ENCODE measurements at regions not wholly inside any gene's neighbourhood (a gene's known extent, or its start where the extent isn't known, plus 50 kb on each side); places are given as distances from the start of the nearest gene placed in this dataset.
"Not testable (repeated sequence)": the region's sequence is repeated elsewhere in the genome, so short reads cannot be mapped to it uniquely, and the experiment has no call there.

GRCh38 chr6:81609736-81610135 lies 142.7 kb downstream of the TENT5A start:
- no peaks in the 10 kb centered on the region for H3K9me3 ChIP-seq
- no peak overlapping the region for H3K4me3 ChIP-seq
- H3K36me3 ChIP-seq, result no peaks in the 10 kb centered on the region
- TF ChIP-seq POLR2A (IDR thresholded peaks at IDR 0.05; ENCODE audit: low read depth) (no peak), EP300 (IDR thresholded peaks at IDR 0.05) (no peak), CTCF (IDR thresholded peaks at IDR 0.05) (no peak), POLR2AphosphoS5 (IDR thresholded peaks at IDR 0.05) (no peak)
- peaks cover 0 to 6% (median 3%) of the 10 kb centered on the region in 4 donors for H3K4me1 ChIP-seq
- no peak for DNase-seq (ENCODE audit: extremely low spot score)
- intact Hi-C loops (cut with DNase I), result no loop called here
- H3K27me3 ChIP-seq, result no peaks in the 10 kb centered on the region
- no peak overlapping the region for H3K27ac ChIP-seq (replicated peaks in 1 of 4)

- Histone ChIP-seq H3K4me1 (no peaks in the 10 kb centered on the region), H3K27ac (replicated peaks in 1 of 4) (no peak overlapping the region), H3K4me3 (no peak overlapping the region), H3K27me3 (no peaks in the 10 kb centered on the region), H3K9me3 (no peaks in the 10 kb centered on the region), H3K36me3 (no peaks in the 10 kb centered on the region)
- TF ChIP-seq POLR2AphosphoS5 (IDR thresholded peaks at IDR 0.05), result no peak
- TF ChIP-seq POLR2A (IDR thresholded peaks at IDR 0.05; ENCODE audit: low read depth), result no peak
- no peak for TF ChIP-seq EP300 (IDR thresholded peaks at IDR 0.05)
- TF ChIP-seq CTCF (IDR thresholded peaks at IDR 0.05), result no peak
- intact Hi-C loops (cut with DNase I), result no loop called here
- no peak for DNase-seq (ENCODE audit: extremely low spot score)
- 93% methylated on average over 2 of the region's 2 CpGs for WGBS
These were observed 143.7 kb downstream of the TENT5A start for GRCh38 chr6:81608776-81609175.

- Histone ChIP-seq H3K4me1 (no peaks in the 10 kb centered on the region), H3K27ac (replicated peaks in 1 of 4) (no peak overlapping the region), H3K4me3 (no peak overlapping the region), H3K36me3 (no peaks in the 10 kb centered on the region), H3K9me3 (no peaks in the 10 kb centered on the region), H3K27me3 (no peaks in the 10 kb centered on the region)
- no peak for DNase-seq (ENCODE audit: extremely low spot score)
- WGBS, result 78% methylated on average over 2 of the region's 2 CpGs
- intact Hi-C loops (cut with DNase I), result no loop called here
- TF ChIP-seq POLR2AphosphoS5 (IDR thresholded peaks at IDR 0.05) (no peak), POLR2A (IDR thresholded peaks at IDR 0.05; ENCODE audit: low read depth) (no peak), CTCF (IDR thresholded peaks at IDR 0.05) (no peak), EP300 (IDR thresholded peaks at IDR 0.05) (no peak)
These were observed 145.5 kb downstream of the TENT5A start for GRCh38 chr6:81606965-81607381.

- WGBS, result 95% methylated on average over 1 of the region's 1 CpG
- Histone ChIP-seq H3K4me3 (no peak overlapping the region), H3K4me1 (no peaks in the 10 kb centered on the region), H3K9me3 (no peaks in the 10 kb centered on the region), H3K27ac (replicated peaks in 1 of 4) (no peak overlapping the region), H3K27me3 (no peaks in the 10 kb centered on the region), H3K36me3 (no peaks in the 10 kb centered on the region)
- no peak for DNase-seq (ENCODE audit: extremely low spot score)
- TF ChIP-seq CTCF (IDR thresholded peaks at IDR 0.05) (no peak), POLR2AphosphoS5 (IDR thresholded peaks at IDR 0.05) (no peak), EP300 (IDR thresholded peaks at IDR 0.05) (no peak), POLR2A (IDR thresholded peaks at IDR 0.05; ENCODE audit: low read depth) (no peak)
- intact Hi-C loops (cut with DNase I), result no loop called here
These were observed 147.0 kb downstream of the TENT5A start for GRCh38 chr6:81605526-81605925.

- no peaks in the 10 kb centered on the region for H3K27me3 ChIP-seq
- H3K36me3 ChIP-seq, result no peaks in the 10 kb centered on the region
- H3K4me1 ChIP-seq, result no peaks in the 10 kb centered on the region
- intact Hi-C loops (cut with DNase I), result no loop called here
- H3K27ac ChIP-seq (replicated peaks in 1 of 4), result no peak overlapping the region
- no peak for DNase-seq (ENCODE audit: extremely low spot score)
- WGBS, result 88% methylated on average over 2 of the region's 2 CpGs
- no peak for TF ChIP-seq POLR2AphosphoS5 (IDR thresholded peaks at IDR 0.05)
- no peak for TF ChIP-seq EP300 (IDR thresholded peaks at IDR 0.05)
- no peak for TF ChIP-seq CTCF (IDR thresholded peaks at IDR 0.05)
- TF ChIP-seq POLR2A (IDR thresholded peaks at IDR 0.05; ENCODE audit: low read depth), result no peak
- no peak overlapping the region for H3K4me3 ChIP-seq
- no peaks in the 10 kb centered on the region for H3K9me3 ChIP-seq
These were observed 150.6 kb downstream of the TENT5A start for GRCh38 chr6:81601918-81602317.

- intact Hi-C loops (cut with DNase I); H3K4me1 ChIP-seq; H3K36me3 ChIP-seq; H3K4me3 ChIP-seq; DNase-seq (ENCODE audit: extremely low spot score); H3K9me3 ChIP-seq; H3K27ac ChIP-seq (replicated peaks in 1 of 4); H3K27me3 ChIP-seq: not testable (repeated sequence)
- WGBS, result 96% methylated on average over 4 of the region's 4 CpGs
These were observed 152.0 kb downstream of the TENT5A start for GRCh38 chr6:81600488-81600887.

Measured in esophagus muscularis mucosa (tissue), 4 donors.